Suprapubic skin (tissue), 4 donors: ENCODE measurements at regions not wholly inside any gene's neighbourhood (a gene's known extent, or its start where the extent isn't known, plus 50 kb on each side); places are given as distances from the start of the nearest gene placed in this dataset.

ENCODE experiments used
- DNase-seq, 2 donors: peaks; one replicate each; pipeline ENCODE4 v3.0.0-alpha.2; 2019; ENCODE audit warnings: low spot score in 2 of 2
- H3K27ac ChIP-seq: fragments of 200-600 bp; sonication (generic); one replicate; pipeline ENCODE4 v1.5.1; 2019
- H3K27me3 ChIP-seq: fragments of 200-600 bp; sonication (generic); one replicate; pipeline ENCODE4 v1.5.1; 2019
- H3K36me3 ChIP-seq: fragments of 200-600 bp; sonication (generic); one replicate; pipeline ENCODE4 v1.5.1; 2019
- H3K4me1 ChIP-seq: fragments of 200-600 bp; sonication (generic); one replicate; pipeline ENCODE4 v1.5.1; 2019
- H3K4me3 ChIP-seq: fragments of 200-600 bp; sonication (generic); one replicate; pipeline ENCODE4 v1.5.1; 2019; ENCODE audit warnings: mild to moderate bottlenecking
- H3K9me3 ChIP-seq: fragments of 200-600 bp; sonication (generic); one replicate; pipeline ENCODE4 v1.5.1; 2019
- EP300 ChIP-seq: sonication (generic); formaldehyde crosslinking; IDR thresholded peaks from one replicate; pipeline ENCODE4 v1.6.1; 2017; ENCODE audit warnings: antibody characterized with exemption
- POLR2A ChIP-seq, 2 donors: fragments of 450-650 bp; IDR thresholded peaks; one replicate each; pipeline ENCODE4 v1.6.1; 2017; ENCODE audit warnings: antibody characterized with exemption in 2 of 2, mild to moderate bottlenecking in 2 of 2, moderate library complexity in 2 of 2
- POLR2AphosphoS5 ChIP-seq, 3 donors: sonication (generic); formaldehyde crosslinking; IDR thresholded peaks; one replicate each; pipeline ENCODE4 v1.6.1; 2017; ENCODE audit warnings: antibody characterized with exemption in 3 of 3
- WGBS: methylation state at CpG from one replicate; pipeline ENCODE4 v1.1.5; 2018; 5-methylcytosine and 5-hydroxymethylcytosine counted together
- TF ChIP-seq, protein P1 (sequence below), 2 donors: fragments of 200-600 bp in 1 of 2; fragments of 450-650 bp in 1 of 2; sonication (generic) in 1 of 2; IDR thresholded peaks; one replicate each; pipeline ENCODE4 v1.5.1; 2016 to 2019; ENCODE audit warnings: antibody characterized with exemption in 2 of 2, mild to moderate bottlenecking in 1 of 2, moderate library complexity in 1 of 2

DNA sequence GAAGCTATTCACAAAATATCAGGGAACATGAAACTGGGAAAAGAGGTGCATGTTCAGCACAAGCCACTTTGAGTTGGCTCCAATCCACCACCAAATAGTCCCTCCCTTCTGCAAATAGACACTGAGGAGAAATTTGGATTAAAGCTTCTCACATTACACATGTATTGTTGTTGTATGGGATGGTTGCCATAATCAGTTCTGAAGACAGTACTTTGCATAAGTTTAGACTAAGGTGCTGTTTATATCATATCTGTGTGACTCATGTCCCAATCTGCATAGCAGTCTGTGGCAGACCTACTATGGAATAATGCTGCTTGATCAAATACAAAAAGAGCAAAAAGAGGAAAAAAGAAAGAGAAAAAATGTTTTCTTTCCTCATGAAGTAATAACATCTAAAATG lies 376.7 kb upstream of the DDI1 start:
- TF ChIP-seq POLR2AphosphoS5 (IDR thresholded peaks at IDR 0.05) (no peak), EP300 (no peak), POLR2A (IDR thresholded peaks at IDR 0.05) (no peak)
- TF ChIP-seq, protein P1, sequence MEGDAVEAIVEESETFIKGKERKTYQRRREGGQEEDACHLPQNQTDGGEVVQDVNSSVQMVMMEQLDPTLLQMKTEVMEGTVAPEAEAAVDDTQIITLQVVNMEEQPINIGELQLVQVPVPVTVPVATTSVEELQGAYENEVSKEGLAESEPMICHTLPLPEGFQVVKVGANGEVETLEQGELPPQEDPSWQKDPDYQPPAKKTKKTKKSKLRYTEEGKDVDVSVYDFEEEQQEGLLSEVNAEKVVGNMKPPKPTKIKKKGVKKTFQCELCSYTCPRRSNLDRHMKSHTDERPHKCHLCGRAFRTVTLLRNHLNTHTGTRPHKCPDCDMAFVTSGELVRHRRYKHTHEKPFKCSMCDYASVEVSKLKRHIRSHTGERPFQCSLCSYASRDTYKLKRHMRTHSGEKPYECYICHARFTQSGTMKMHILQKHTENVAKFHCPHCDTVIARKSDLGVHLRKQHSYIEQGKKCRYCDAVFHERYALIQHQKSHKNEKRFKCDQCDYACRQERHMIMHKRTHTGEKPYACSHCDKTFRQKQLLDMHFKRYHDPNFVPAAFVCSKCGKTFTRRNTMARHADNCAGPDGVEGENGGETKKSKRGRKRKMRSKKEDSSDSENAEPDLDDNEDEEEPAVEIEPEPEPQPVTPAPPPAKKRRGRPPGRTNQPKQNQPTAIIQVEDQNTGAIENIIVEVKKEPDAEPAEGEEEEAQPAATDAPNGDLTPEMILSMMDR (IDR thresholded peaks at IDR 0.05): no peak
- Histone ChIP-seq H3K4me1 (no peaks in the 10 kb centered on the region), H3K27me3 (no peaks in the 10 kb centered on the region), H3K27ac (no peak overlapping the region), H3K9me3 (no peaks in the 10 kb centered on the region), H3K4me3 (no peak overlapping the region), H3K36me3 (no peaks in the 10 kb centered on the region)
- no peak for DNase-seq

DNA sequence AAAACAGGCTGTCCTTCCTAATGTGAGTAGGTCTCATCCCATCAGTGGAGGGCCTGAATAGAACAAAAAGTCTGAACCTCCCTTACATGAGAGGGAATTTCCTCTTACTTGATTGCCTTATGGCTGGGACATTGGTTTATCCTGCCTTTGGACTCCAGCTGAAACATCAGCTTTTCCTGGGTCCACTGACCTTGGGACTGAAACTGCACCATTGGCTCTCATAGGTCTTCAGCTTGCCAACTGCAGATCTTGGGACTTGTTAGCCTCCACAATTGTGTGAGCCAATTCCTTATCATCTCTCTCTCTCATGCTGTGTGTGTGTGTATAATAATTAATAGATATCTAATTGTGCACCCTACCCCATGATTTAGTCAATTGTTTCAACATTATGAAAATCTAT lies 375.3 kb upstream of the DDI1 start:
- H3K27me3 ChIP-seq: no peaks in the 10 kb centered on the region
- H3K9me3 ChIP-seq: no peaks in the 10 kb centered on the region
- DNase-seq: no peak
- H3K36me3 ChIP-seq: no peaks in the 10 kb centered on the region
- H3K27ac ChIP-seq: no peak overlapping the region
- no peak overlapping the region for H3K4me3 ChIP-seq
- no peaks in the 10 kb centered on the region for H3K4me1 ChIP-seq
- no peak for TF ChIP-seq POLR2AphosphoS5 (IDR thresholded peaks at IDR 0.05)
- TF ChIP-seq, protein P1 (IDR thresholded peaks at IDR 0.05): no peak
- no peak for TF ChIP-seq POLR2A (IDR thresholded peaks at IDR 0.05)
- TF ChIP-seq EP300: no peak

DNA sequence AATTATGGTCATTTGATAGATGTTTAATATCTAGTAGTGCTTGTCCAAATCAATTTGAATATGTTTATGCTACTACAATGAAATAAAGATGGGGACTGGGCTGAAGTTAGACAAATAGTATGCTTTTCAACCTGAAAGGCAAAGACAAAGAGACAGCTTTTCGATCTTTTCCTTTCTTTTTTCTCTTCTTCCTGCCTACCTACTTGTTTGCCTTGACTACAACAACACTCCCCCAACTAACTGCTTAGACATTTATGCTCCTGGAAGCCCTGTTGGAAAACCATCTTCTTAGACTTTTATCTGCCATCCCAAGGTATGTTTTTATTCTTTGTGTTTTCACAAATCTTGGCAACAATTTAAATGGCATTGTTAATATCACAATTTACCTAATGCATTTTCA lies 374.4 kb upstream of the DDI1 start:
- no peak overlapping the region for H3K4me3 ChIP-seq
- TF ChIP-seq EP300: no peak
- no peak for TF ChIP-seq POLR2AphosphoS5 (IDR thresholded peaks at IDR 0.05)
- TF ChIP-seq, protein P1 (IDR thresholded peaks at IDR 0.05): no peak
- TF ChIP-seq POLR2A (IDR thresholded peaks at IDR 0.05): no peak
- no peak for DNase-seq
- H3K4me1 ChIP-seq: no peaks in the 10 kb centered on the region
- no peaks in the 10 kb centered on the region for H3K27me3 ChIP-seq
- no peaks in the 10 kb centered on the region for H3K9me3 ChIP-seq
- no peaks in the 10 kb centered on the region for H3K36me3 ChIP-seq
- no peak overlapping the region for H3K27ac ChIP-seq
- 0% methylated on average over 1 of the region's 1 CpG for WGBS

DNA sequence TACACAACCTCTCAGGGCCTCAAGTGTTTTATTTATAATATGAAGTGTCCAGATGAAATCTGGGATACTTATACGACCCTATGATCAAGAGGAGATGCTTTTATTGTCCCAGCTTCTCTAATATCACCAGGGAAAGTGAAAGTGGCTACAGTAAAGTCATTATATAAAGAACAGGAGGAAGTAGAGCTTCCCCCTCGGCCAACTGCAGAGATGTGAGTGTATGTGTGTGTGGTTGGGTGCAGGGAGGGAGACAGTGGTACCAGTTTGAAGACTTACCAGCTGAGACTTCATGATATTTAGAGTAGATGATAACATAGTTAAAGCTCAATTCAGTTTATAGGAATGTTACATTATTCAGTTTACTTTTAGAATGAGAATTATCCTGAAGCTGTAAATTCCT lies 373.6 kb upstream of the DDI1 start:
- H3K4me3 ChIP-seq: no peak overlapping the region
- H3K4me1 ChIP-seq: no peaks in the 10 kb centered on the region
- no peak overlapping the region for H3K27ac ChIP-seq
- WGBS: 54% methylated on average over 2 of the region's 2 CpGs
- no peaks in the 10 kb centered on the region for H3K9me3 ChIP-seq
- TF ChIP-seq EP300 (no peak), POLR2AphosphoS5 (IDR thresholded peaks at IDR 0.05) (no peak), POLR2A (IDR thresholded peaks at IDR 0.05) (no peak)
- TF ChIP-seq, protein P1 (IDR thresholded peaks at IDR 0.05): no peak
- no peaks in the 10 kb centered on the region for H3K36me3 ChIP-seq
- H3K27me3 ChIP-seq: no peaks in the 10 kb centered on the region
- DNase-seq: no peak

DNA sequence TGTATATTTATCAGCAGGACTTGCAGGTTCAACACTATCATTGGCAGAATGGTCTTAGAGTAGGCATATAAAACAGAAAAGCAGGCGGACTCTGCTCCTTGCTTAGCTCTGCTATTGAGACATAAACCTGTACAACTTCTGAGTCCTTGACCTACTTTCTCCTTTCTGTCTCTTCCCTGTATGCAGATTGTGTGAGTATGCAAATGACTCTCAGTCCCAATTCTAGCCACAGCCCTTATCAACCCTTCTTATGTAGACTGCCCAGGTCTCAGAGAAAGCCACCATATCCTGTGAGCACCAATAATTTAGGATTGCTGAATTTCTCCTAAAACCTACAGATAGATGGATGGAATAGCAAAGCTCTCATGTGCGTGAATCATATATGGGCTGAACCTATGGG lies 367.6 kb upstream of the DDI1 start:
- Histone ChIP-seq H3K27ac (no peak overlapping the region), H3K4me3 (no peak overlapping the region), H3K9me3 (no peaks in the 10 kb centered on the region), H3K36me3 (no peaks in the 10 kb centered on the region), H3K27me3 (no peaks in the 10 kb centered on the region), H3K4me1 (no peaks in the 10 kb centered on the region)
- TF ChIP-seq POLR2A (IDR thresholded peaks at IDR 0.05) (no peak), EP300 (no peak), POLR2AphosphoS5 (IDR thresholded peaks at IDR 0.05) (no peak)
- TF ChIP-seq, protein P1 (IDR thresholded peaks at IDR 0.05): no peak
- WGBS: 94% methylated on average over 2 of the region's 2 CpGs
- DNase-seq: no peak
